H9 (cell line): ENCODE measurements at regions not wholly inside any gene's neighbourhood (a gene's known extent, or its start where the extent isn't known, plus 50 kb on each side); places are given as distances from the start of the nearest gene placed in this dataset.

Experiments
- DNase-seq: peaks from one replicate; pipeline ENCODE4 v3.0.0-alpha.2; 2017
- H2AFZ ChIP-seq: one replicate; pipeline ENCODE4 v1.6.1; 2013; ENCODE audit warnings: mild to moderate bottlenecking, low read length, control low read depth, moderate library complexity
- H2AK5ac ChIP-seq: 2 replicates; pipeline ENCODE4 v1.6.1; 2013; ENCODE audit warnings: low read length, control low read depth, mixed read lengths; ENCODE audit not compliant: insufficient read length
- H2BK120ac ChIP-seq: one replicate; pipeline ENCODE4 v1.6.1; 2013; ENCODE audit warnings: low read depth, mild to moderate bottlenecking, low read length, control low read depth, inconsistent platforms; ENCODE audit not compliant: poor library complexity, severe bottlenecking
- H2BK12ac ChIP-seq: 2 replicates; pipeline ENCODE4 v1.6.1; 2013; ENCODE audit warnings: low read length, control low read depth, mixed read lengths, low read depth; ENCODE audit not compliant: insufficient read length
- H2BK15ac ChIP-seq: 2 replicates; pipeline ENCODE4 v1.6.1; 2013; ENCODE audit warnings: low read depth, low read length, control low read depth
- H2BK20ac ChIP-seq: one replicate; pipeline ENCODE4 v1.6.1; 2013; ENCODE audit warnings: low read depth, mild to moderate bottlenecking, low read length, control low read depth, inconsistent platforms; ENCODE audit not compliant: poor library complexity, severe bottlenecking
- H2BK5ac ChIP-seq: 2 replicates; pipeline ENCODE4 v1.6.1; 2013; ENCODE audit warnings: low read length, control low read depth, mixed read lengths; ENCODE audit not compliant: insufficient read length
- H3K14ac ChIP-seq: 2 replicates; pipeline ENCODE4 v1.6.1; 2013; ENCODE audit warnings: low read length, control low read depth; ENCODE audit not compliant: insufficient read depth
- H3K18ac ChIP-seq: 2 replicates; pipeline ENCODE4 v1.6.1; 2013; ENCODE audit warnings: low read depth, mild to moderate bottlenecking, mixed read lengths, low read length, control low read depth; ENCODE audit not compliant: insufficient read length
- H3K23ac ChIP-seq: 2 replicates; pipeline ENCODE4 v1.6.1; 2013; ENCODE audit warnings: low read length, control low read depth, mixed read lengths, low read depth; ENCODE audit not compliant: insufficient read length
- H3K23me2 ChIP-seq: 2 replicates; pipeline ENCODE4 v1.6.1; 2013; ENCODE audit warnings: low read depth, mild to moderate bottlenecking, mixed read lengths, low read length, control low read depth; ENCODE audit not compliant: insufficient read length, poor library complexity, severe bottlenecking
- H3K27ac ChIP-seq: 2 replicates; pipeline ENCODE4 v1.5.1; 2013; ENCODE audit warnings: low read length, control low read depth, mixed read lengths, low read depth; ENCODE audit not compliant: insufficient read length
- H3K27me3 ChIP-seq: 2 replicates; pipeline ENCODE4 v1.6.1; 2013; ENCODE audit warnings: low read length, control low read depth, inconsistent platforms; ENCODE audit not compliant: insufficient read depth
- H3K4ac ChIP-seq: 2 replicates; pipeline ENCODE4 v1.6.1; 2013; ENCODE audit warnings: low read depth, mild to moderate bottlenecking, control low read depth, inconsistent platforms, low read length, moderate library complexity
- H3K4me1 ChIP-seq: 2 replicates; pipeline ENCODE4 v1.6.1; 2013; ENCODE audit warnings: low read length, control low read depth, inconsistent platforms; ENCODE audit not compliant: insufficient read depth
- H3K4me2 ChIP-seq: 2 replicates; pipeline ENCODE4 v1.6.1; 2013; ENCODE audit warnings: low read length, control low read depth, mixed read lengths; ENCODE audit not compliant: insufficient read length, insufficient read depth
- H3K56ac ChIP-seq: 2 replicates; pipeline ENCODE4 v1.6.1; 2013; ENCODE audit warnings: low read depth, mild to moderate bottlenecking, mixed read lengths, low read length, control low read depth; ENCODE audit not compliant: insufficient read length
- H3K79me1 ChIP-seq: 2 replicates; pipeline ENCODE4 v1.6.1; 2013; ENCODE audit warnings: low read depth, mild to moderate bottlenecking, moderate library complexity, low read length, control low read depth, inconsistent platforms; ENCODE audit not compliant: insufficient read depth, poor library complexity, severe bottlenecking
- H3K79me2 ChIP-seq: 2 replicates; pipeline ENCODE4 v1.6.1; 2013; ENCODE audit warnings: low read length, control low read depth, inconsistent platforms; ENCODE audit not compliant: insufficient read depth
- H3K9ac ChIP-seq: 2 replicates; pipeline ENCODE4 v1.6.1; 2013; ENCODE audit warnings: low read length, control low read depth, mixed read lengths; ENCODE audit not compliant: insufficient read length; ENCODE audit errors: extremely low read depth
- H3K9me3 ChIP-seq: one replicate; pipeline ENCODE4 v1.6.1; 2013; ENCODE audit warnings: low read depth, low read length, inconsistent platforms; ENCODE audit not compliant: control insufficient read depth
- H3T11ph ChIP-seq: one replicate; pipeline ENCODE4 v1.6.1; 2013; ENCODE audit warnings: mild to moderate bottlenecking, low read length, control low read depth, inconsistent platforms
- H4K20me1 ChIP-seq: one replicate; pipeline ENCODE4 v1.6.1; 2013; ENCODE audit not compliant: control insufficient read depth, insufficient read length, insufficient read depth
- H4K5ac ChIP-seq: 2 replicates; pipeline ENCODE4 v1.6.1; 2013; ENCODE audit warnings: low read depth, mild to moderate bottlenecking, mixed read lengths, low read length, control low read depth; ENCODE audit not compliant: insufficient read length
- H4K8ac ChIP-seq: replicated peaks from 2 replicates; pipeline ENCODE4 v1.6.1; 2013; ENCODE audit warnings: low read length, control low read depth, mixed read lengths, low read depth; ENCODE audit not compliant: insufficient read length
- H4K91ac ChIP-seq: 2 replicates; pipeline ENCODE4 v1.6.1; 2013; ENCODE audit warnings: low read depth, mild to moderate bottlenecking, moderate library complexity, mixed read lengths, low read length, control low read depth; ENCODE audit not compliant: insufficient read length
- H3K27ac Mint-ChIP-seq, 3 experiments: 2 replicates in 2 of 3; 3 replicates in 1 of 3; pipeline ENCODE4 v1.8.0; 2020 to 2021; ENCODE audit warnings: mixed read lengths in 3 of 3, mild to moderate bottlenecking in 1 of 3, moderate library complexity in 1 of 3
- H3K27me3 Mint-ChIP-seq: 2 replicates; pipeline ENCODE4 v1.8.0; 2021; ENCODE audit warnings: low read depth, mild to moderate bottlenecking, moderate library complexity, mixed read lengths
- H3K36me3 Mint-ChIP-seq, 3 experiments: 2 replicates in 2 of 3; 3 replicates in 1 of 3; pipeline ENCODE4 v1.8.0; 2020 to 2021; ENCODE audit warnings: low read depth in 3 of 3, mixed read lengths in 3 of 3; ENCODE audit not compliant: insufficient read depth in 1 of 3
- H3K4me1 Mint-ChIP-seq, 2 experiments: 2 replicates each; pipeline ENCODE4 v1.8.0; 2020; ENCODE audit warnings: mixed read lengths in 2 of 2
- H3K4me3 Mint-ChIP-seq, 2 experiments: 2 replicates in 1 of 2; 3 replicates in 1 of 2; pipeline ENCODE4 v1.8.0; 2020 to 2021; ENCODE audit warnings: mild to moderate bottlenecking in 2 of 2, mixed read lengths in 2 of 2, moderate library complexity in 1 of 2
- H3K9me3 Mint-ChIP-seq, 2 experiments: 2 replicates in 1 of 2; 3 replicates in 1 of 2; pipeline ENCODE4 v1.8.0; 2020; ENCODE audit warnings: mild to moderate bottlenecking in 2 of 2, mixed read lengths in 2 of 2, moderate library complexity in 1 of 2
- WGBS: extraction: QIAGEN DNeasy Blood & Tissue Kit; methylation state at CpG from one replicate; pipeline ENCODE4 v1.1.7; 2013; ENCODE audit warnings: missing lambda C conversion rate, low lambda C conversion rate, mixed read lengths; ENCODE audit not compliant: insufficient read length; ENCODE audit errors: extremely low coverage; 5-methylcytosine and 5-hydroxymethylcytosine counted together
- TF ChIP-seq, protein P1 (sequence below): fragments of 200-600 bp; sonication (generic); conservative IDR thresholded peaks from 3 replicates; pipeline ENCODE4 v1.8.0; 2021; ENCODE audit warnings: antibody characterized with exemption, mild to moderate bottlenecking

DNA sequence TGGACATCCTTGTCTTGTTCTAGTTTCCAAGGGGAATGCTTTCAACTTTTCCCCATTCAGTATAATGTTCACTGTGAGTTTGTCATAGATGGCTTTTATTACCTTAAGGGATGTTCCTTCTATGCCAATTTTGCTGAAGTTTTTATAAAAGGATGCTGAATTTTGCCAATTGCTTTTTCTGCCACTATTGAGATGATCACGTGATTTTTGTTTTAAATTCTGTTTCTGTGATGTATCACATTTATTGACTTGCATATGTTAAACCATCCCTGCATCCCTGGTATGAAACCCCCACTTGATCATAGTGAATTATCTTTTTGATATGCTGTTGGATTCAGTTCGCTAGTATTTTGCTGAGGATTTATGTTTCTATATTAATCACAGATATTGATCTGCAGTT, 130.6 kb upstream of the TAB2 start:
- no peak overlapping the region for H3T11ph ChIP-seq
- WGBS: no CpG with 5 or more reads among the region's 2 CpGs

More for the DNA sequence above, 130.6 kb upstream of the TAB2 start:
- H2BK5ac ChIP-seq: no peak overlapping the region
- H3K4me2 ChIP-seq: no peak overlapping the region
- no peak overlapping the region for H4K91ac ChIP-seq
- no peaks in the 10 kb centered on the region for H4K20me1 ChIP-seq
- H3K27me3 ChIP-seq: no peaks in the 10 kb centered on the region
- no peak overlapping the region for H3K4ac ChIP-seq
- peaks cover 10 to 16% of the 10 kb centered on the region in 2 experiments; a peak in 4 of 5 replicates for H3K9me3 Mint-ChIP-seq
- H3K9ac ChIP-seq: no peak overlapping the region
- H2BK120ac ChIP-seq: no peak overlapping the region
- H3K27ac ChIP-seq: no peak overlapping the region
- TF ChIP-seq, protein P1, sequence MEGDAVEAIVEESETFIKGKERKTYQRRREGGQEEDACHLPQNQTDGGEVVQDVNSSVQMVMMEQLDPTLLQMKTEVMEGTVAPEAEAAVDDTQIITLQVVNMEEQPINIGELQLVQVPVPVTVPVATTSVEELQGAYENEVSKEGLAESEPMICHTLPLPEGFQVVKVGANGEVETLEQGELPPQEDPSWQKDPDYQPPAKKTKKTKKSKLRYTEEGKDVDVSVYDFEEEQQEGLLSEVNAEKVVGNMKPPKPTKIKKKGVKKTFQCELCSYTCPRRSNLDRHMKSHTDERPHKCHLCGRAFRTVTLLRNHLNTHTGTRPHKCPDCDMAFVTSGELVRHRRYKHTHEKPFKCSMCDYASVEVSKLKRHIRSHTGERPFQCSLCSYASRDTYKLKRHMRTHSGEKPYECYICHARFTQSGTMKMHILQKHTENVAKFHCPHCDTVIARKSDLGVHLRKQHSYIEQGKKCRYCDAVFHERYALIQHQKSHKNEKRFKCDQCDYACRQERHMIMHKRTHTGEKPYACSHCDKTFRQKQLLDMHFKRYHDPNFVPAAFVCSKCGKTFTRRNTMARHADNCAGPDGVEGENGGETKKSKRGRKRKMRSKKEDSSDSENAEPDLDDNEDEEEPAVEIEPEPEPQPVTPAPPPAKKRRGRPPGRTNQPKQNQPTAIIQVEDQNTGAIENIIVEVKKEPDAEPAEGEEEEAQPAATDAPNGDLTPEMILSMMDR: no peak
- H3K4me1 Mint-ChIP-seq: peaks cover 4 to 5% of the 10 kb centered on the region in 2 experiments; a peak in 3 of 4 replicates
- no peaks in the 10 kb centered on the region for H3K4me1 ChIP-seq
- no peaks in the 10 kb centered on the region for H3K23me2 ChIP-seq
- no peak overlapping the region for H2BK12ac ChIP-seq
- no peak overlapping the region for H2BK20ac ChIP-seq
- H3K23ac ChIP-seq: no peak overlapping the region
- no peak overlapping the region for H3K4me3 Mint-ChIP-seq
- no peak for DNase-seq
- no peaks in the 10 kb centered on the region; the same call in 1 of the 2 replicates for H3K27me3 Mint-ChIP-seq
- no peak overlapping the region for H2BK15ac ChIP-seq
- no peak overlapping the region for H3K14ac ChIP-seq
- no peaks in the 10 kb centered on the region for H3K9me3 ChIP-seq
- peaks cover 0 to 11% (median 2%) of the 10 kb centered on the region in 3 experiments; a peak in 2 of 7 replicates for H3K36me3 Mint-ChIP-seq
- no peak overlapping the region for H3K56ac ChIP-seq
- H3K79me2 ChIP-seq: no peaks in the 10 kb centered on the region
- no peak overlapping the region for H3K18ac ChIP-seq
- no peak overlapping the region for H2AFZ ChIP-seq
- no peak overlapping the region for H2AK5ac ChIP-seq
- H4K8ac ChIP-seq: no peak overlapping the region
- no peaks in the 10 kb centered on the region for H3K79me1 ChIP-seq
- no peak overlapping the region for H4K5ac ChIP-seq
- no peak overlapping the region for H3K27ac Mint-ChIP-seq
